ENCODE measurements at regions not wholly inside any gene's neighbourhood (a gene's known extent, or its start where the extent isn't known, plus 50 kb on each side); places are given as distances from the start of the nearest gene placed in this dataset.
"Not testable (repeated sequence)": the region's sequence is repeated elsewhere in the genome, so short reads cannot be mapped to it uniquely, and the experiment has no call there.

- no peak overlapping the region for H2BK12ac ChIP-seq (ENCODE audit: low read length)
- H2BK120ac ChIP-seq (ENCODE audit: insufficient read depth, low read length, poor library complexity) = no peak overlapping the region
- no peak overlapping the region for H3K9ac ChIP-seq (ENCODE audit: low read length)
- H3K18ac ChIP-seq (ENCODE audit: low read length) = no peak overlapping the region
- no peak overlapping the region for H3K4me3 ChIP-seq (ENCODE audit: low read depth, low read length)
- no CpG with 5 or more reads among the region's 2 CpGs for WGBS (ENCODE audit: extremely low coverage, insufficient coverage, insufficient read length)
- no peaks in the 10 kb centered on the region for H3K27me3 ChIP-seq (ENCODE audit: insufficient read depth, low read length)
- no peak overlapping the region for H3K14ac ChIP-seq (ENCODE audit: low read length)
- no peak overlapping the region for H2AFZ ChIP-seq (ENCODE audit: insufficient read depth, low read length, poor library complexity)
- H2AK5ac ChIP-seq (ENCODE audit: low read length) = no peak overlapping the region
- H3K9me3 ChIP-seq (ENCODE audit: insufficient read depth, low read depth, low read length) = no peaks in the 10 kb centered on the region
- no peak overlapping the region for H3K4ac ChIP-seq (ENCODE audit: low read depth, low read length)
- no peak overlapping the region for H2BK5ac ChIP-seq (ENCODE audit: low read depth, low read length, poor library complexity)
- no peaks in the 10 kb centered on the region for H3K79me1 ChIP-seq (ENCODE audit: low read length)
- no peaks in the 10 kb centered on the region for H3K36me3 ChIP-seq (ENCODE audit: control insufficient read depth in 1 of 2, insufficient read depth in 2 of 2, low read length in 2 of 2)
- no peak for DNase-seq
- no peaks in the 10 kb centered on the region for H3K4me1 ChIP-seq (ENCODE audit: control insufficient read depth in 1 of 2, insufficient read depth in 2 of 2, low read length in 2 of 2)
- no peak overlapping the region for H3K4me2 ChIP-seq (ENCODE audit: low read length)
- H4K8ac ChIP-seq (ENCODE audit: low read depth, low read length) = no peak overlapping the region
- H3K79me2 ChIP-seq (ENCODE audit: control insufficient read depth, insufficient read depth, low read length, poor library complexity) = no peaks in the 10 kb centered on the region
- H4K12ac ChIP-seq (ENCODE audit: low read depth, low read length) = no peak overlapping the region
- no peak overlapping the region for H4K91ac ChIP-seq (ENCODE audit: low read depth, low read length)
- H3K27ac ChIP-seq (ENCODE audit: low read depth, low read length) = no peak overlapping the region
- no peak overlapping the region for H3K23ac ChIP-seq (ENCODE audit: low read length)
Measured at GRCh38 chr4:65223601-65224000, 446.7 kb downstream of the EPHA5 start.

DNA sequence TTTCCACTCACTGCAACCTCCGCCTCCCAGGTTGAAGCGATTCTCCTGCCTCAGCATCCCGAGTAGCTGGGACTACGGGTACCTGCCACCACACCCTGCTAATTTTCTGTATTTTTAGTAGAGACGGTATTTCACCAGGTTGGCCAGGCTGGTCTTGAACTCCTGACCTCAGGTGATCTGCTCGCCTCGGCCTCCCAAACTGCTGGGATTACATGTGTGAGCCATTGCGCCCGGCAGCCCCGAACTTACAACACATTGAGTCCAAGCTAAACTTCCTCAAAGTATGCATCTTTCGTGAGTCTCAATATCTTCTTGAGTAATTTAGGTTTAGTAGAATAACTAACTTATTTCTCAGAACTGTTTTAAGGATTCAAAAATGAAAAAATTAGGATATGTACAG lies 447.2 kb downstream of the EPHA5 start:
- not testable (repeated sequence) for H2AFZ ChIP-seq (ENCODE audit: insufficient read depth, low read length, poor library complexity); H2AK5ac ChIP-seq (ENCODE audit: low read length); H2BK120ac ChIP-seq (ENCODE audit: insufficient read depth, low read length, poor library complexity); H3K18ac ChIP-seq (ENCODE audit: low read length); H3K79me2 ChIP-seq (ENCODE audit: control insufficient read depth, insufficient read depth, low read length, poor library complexity); H3K4ac ChIP-seq (ENCODE audit: low read depth, low read length); H3K14ac ChIP-seq (ENCODE audit: low read length); H2BK5ac ChIP-seq (ENCODE audit: low read depth, low read length, poor library complexity); H3K27me3 ChIP-seq (ENCODE audit: insufficient read depth, low read length); H3K9me3 ChIP-seq (ENCODE audit: insufficient read depth, low read depth, low read length); H3K27ac ChIP-seq (ENCODE audit: low read depth, low read length); H4K91ac ChIP-seq (ENCODE audit: low read depth, low read length); H3K4me1 ChIP-seq (ENCODE audit: control insufficient read depth in 1 of 2, insufficient read depth in 2 of 2, low read length in 2 of 2); H3K4me3 ChIP-seq (ENCODE audit: low read depth, low read length); H3K9ac ChIP-seq (ENCODE audit: low read length); H3K4me2 ChIP-seq (ENCODE audit: low read length); DNase-seq; H4K12ac ChIP-seq (ENCODE audit: low read depth, low read length); H4K8ac ChIP-seq (ENCODE audit: low read depth, low read length); H3K23ac ChIP-seq (ENCODE audit: low read length); H2BK12ac ChIP-seq (ENCODE audit: low read length); H3K79me1 ChIP-seq (ENCODE audit: low read length); H3K36me3 ChIP-seq (ENCODE audit: control insufficient read depth in 1 of 2, insufficient read depth in 2 of 2, low read length in 2 of 2)
- no CpG with 5 or more reads among the region's 11 CpGs for WGBS (ENCODE audit: extremely low coverage, insufficient coverage, insufficient read length)

DNA sequence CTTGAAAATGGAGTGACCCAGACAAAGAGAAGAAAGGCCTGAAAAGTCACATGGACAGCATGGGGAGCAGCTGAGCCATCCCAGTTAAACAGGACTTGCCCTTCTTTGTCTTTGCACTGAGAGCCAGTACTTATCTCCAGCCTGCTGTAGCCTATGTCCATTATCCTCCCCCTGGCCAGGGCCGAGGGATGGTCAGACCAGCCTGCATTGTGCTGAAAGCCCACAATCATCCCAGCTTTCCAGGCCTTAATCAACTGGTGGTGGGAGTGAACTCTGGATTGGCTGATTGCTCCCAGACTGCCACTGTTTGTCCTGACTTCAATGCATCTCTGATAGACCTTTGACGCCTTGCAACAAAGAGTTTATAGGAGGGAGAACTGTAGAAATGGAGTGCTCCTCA lies 453.1 kb downstream of the EPHA5 start:
- H4K8ac ChIP-seq (ENCODE audit: low read depth, low read length) = no peak overlapping the region
- H3K23ac ChIP-seq (ENCODE audit: low read length) = no peak overlapping the region
- DNase-seq = no peak
- no peak overlapping the region for H2AK5ac ChIP-seq (ENCODE audit: low read length)
- H3K36me3 ChIP-seq (ENCODE audit: control insufficient read depth in 1 of 2, insufficient read depth in 2 of 2, low read length in 2 of 2) = no peaks in the 10 kb centered on the region
- H3K4ac ChIP-seq (ENCODE audit: low read depth, low read length) = no peak overlapping the region
- no peak overlapping the region for H2BK5ac ChIP-seq (ENCODE audit: low read depth, low read length, poor library complexity)
- H3K9me3 ChIP-seq (ENCODE audit: insufficient read depth, low read depth, low read length) = no peaks in the 10 kb centered on the region
- H3K79me1 ChIP-seq (ENCODE audit: low read length) = no peaks in the 10 kb centered on the region
- no peak overlapping the region for H2AFZ ChIP-seq (ENCODE audit: insufficient read depth, low read length, poor library complexity)
- H4K91ac ChIP-seq (ENCODE audit: low read depth, low read length) = no peak overlapping the region
- no peak overlapping the region for H3K9ac ChIP-seq (ENCODE audit: low read length)
- no peak overlapping the region for H2BK120ac ChIP-seq (ENCODE audit: insufficient read depth, low read length, poor library complexity)
- H3K18ac ChIP-seq (ENCODE audit: low read length) = no peak overlapping the region
- WGBS (ENCODE audit: extremely low coverage, insufficient coverage, insufficient read length) = no CpG with 5 or more reads among the region's 2 CpGs
- no peak overlapping the region for H3K4me3 ChIP-seq (ENCODE audit: low read depth, low read length)
- H3K14ac ChIP-seq (ENCODE audit: low read length) = no peak overlapping the region
- H3K79me2 ChIP-seq (ENCODE audit: control insufficient read depth, insufficient read depth, low read length, poor library complexity) = no peaks in the 10 kb centered on the region
- no peak overlapping the region for H3K27ac ChIP-seq (ENCODE audit: low read depth, low read length)
- no peak overlapping the region for H4K12ac ChIP-seq (ENCODE audit: low read depth, low read length)
- no peaks in the 10 kb centered on the region for H3K27me3 ChIP-seq (ENCODE audit: insufficient read depth, low read length)
- no peaks in the 10 kb centered on the region for H3K4me1 ChIP-seq (ENCODE audit: control insufficient read depth in 1 of 2, insufficient read depth in 2 of 2, low read length in 2 of 2)
- H3K4me2 ChIP-seq (ENCODE audit: low read length) = no peak overlapping the region
- H2BK12ac ChIP-seq (ENCODE audit: low read length) = no peak overlapping the region

DNA sequence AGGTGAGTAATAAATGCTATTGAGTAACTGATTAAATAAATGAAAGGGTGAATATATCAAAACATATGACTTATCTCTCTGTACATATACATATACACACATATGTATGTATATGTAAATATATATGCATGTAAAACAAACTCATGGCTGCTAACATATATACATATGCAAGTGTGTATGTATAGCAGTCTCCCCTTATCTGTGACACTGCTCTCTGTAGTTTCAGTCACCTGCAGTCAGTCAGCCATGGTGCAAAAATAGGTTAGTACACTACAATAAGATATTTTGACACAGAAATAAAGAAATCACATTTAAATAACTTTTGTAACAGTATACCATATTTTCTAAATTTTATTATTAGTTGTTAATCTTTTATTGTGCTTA lies 467.4 kb downstream of the EPHA5 start:
- Histone ChIP-seq H2AFZ (ENCODE audit: insufficient read depth, low read length, poor library complexity) (no peak overlapping the region), H2BK5ac (ENCODE audit: low read depth, low read length, poor library complexity) (no peak overlapping the region), H3K4me2 (ENCODE audit: low read length) (no peak overlapping the region), H3K23ac (ENCODE audit: low read length) (no peak overlapping the region), H3K9me3 (ENCODE audit: insufficient read depth, low read depth, low read length) (no peaks in the 10 kb centered on the region), H3K27me3 (ENCODE audit: insufficient read depth, low read length) (no peaks in the 10 kb centered on the region), H3K79me2 (ENCODE audit: control insufficient read depth, insufficient read depth, low read length, poor library complexity) (no peaks in the 10 kb centered on the region), H3K4me1 (ENCODE audit: control insufficient read depth in 1 of 2, insufficient read depth in 2 of 2, low read length in 2 of 2) (no peaks in the 10 kb centered on the region), H4K91ac (ENCODE audit: low read depth, low read length) (no peak overlapping the region), H4K12ac (ENCODE audit: low read depth, low read length) (no peak overlapping the region), H2AK5ac (ENCODE audit: low read length) (no peak overlapping the region), H3K9ac (ENCODE audit: low read length) (no peak overlapping the region), H3K14ac (ENCODE audit: low read length) (no peak overlapping the region), H2BK12ac (ENCODE audit: low read length) (no peak overlapping the region), H4K8ac (ENCODE audit: low read depth, low read length) (no peak overlapping the region), H3K27ac (ENCODE audit: low read depth, low read length) (no peak overlapping the region), H3K36me3 (ENCODE audit: control insufficient read depth in 1 of 2, insufficient read depth in 2 of 2, low read length in 2 of 2) (no peaks in the 10 kb centered on the region), H3K4ac (ENCODE audit: low read depth, low read length) (no peak overlapping the region), H3K18ac (ENCODE audit: low read length) (no peak overlapping the region), H2BK120ac (ENCODE audit: insufficient read depth, low read length, poor library complexity) (no peak overlapping the region), H3K4me3 (ENCODE audit: low read depth, low read length) (no peak overlapping the region), H3K79me1 (ENCODE audit: low read length) (no peaks in the 10 kb centered on the region)
- DNase-seq = no peak
